ENCODE measurements at regions not wholly inside any gene's neighbourhood (a gene's known extent, or its start where the extent isn't known, plus 50 kb on each side); places are given as distances from the start of the nearest gene placed in this dataset.
A peak's percentile ranks its signal among the peaks of the same experiment; 100 is the strongest.

DNA sequence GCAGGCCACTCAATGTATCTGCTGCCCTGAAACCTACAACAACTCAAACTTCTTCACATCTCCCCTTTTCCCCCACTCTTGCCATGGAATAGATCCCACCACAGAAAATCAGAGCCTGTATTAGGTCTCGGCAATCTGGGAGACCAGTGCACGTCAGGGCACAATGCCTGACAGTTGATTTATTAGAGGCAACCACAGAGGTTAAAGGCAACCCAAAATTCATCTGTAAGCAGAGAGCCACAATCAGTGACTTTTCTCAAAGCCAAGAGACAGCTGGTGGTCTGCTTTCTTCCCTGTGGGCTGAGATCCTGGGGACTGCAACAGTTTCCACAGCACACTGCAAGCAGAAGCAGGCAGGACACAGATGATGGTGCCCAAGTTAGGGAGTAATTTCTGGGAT lies 169.0 kb upstream of the NTF3 start:
- Histone ChIP-seq H3K4me3 (ENCODE audit: low read depth, low read length) (no peak overlapping the region), H3K27ac (ENCODE audit: low read depth, low read length) (peak overlapping the region; percentile 24), H3K27me3 (ENCODE audit: control insufficient read depth, insufficient read depth, low read length) (no peaks in the 10 kb centered on the region), H3K9me3 (ENCODE audit: control insufficient read depth, insufficient read depth, low read length) (no peaks in the 10 kb centered on the region)
- ChIA-PET POLR2A (no interaction called here), CTCF (no interaction called here)
- TF ChIP-seq, protein P1, sequence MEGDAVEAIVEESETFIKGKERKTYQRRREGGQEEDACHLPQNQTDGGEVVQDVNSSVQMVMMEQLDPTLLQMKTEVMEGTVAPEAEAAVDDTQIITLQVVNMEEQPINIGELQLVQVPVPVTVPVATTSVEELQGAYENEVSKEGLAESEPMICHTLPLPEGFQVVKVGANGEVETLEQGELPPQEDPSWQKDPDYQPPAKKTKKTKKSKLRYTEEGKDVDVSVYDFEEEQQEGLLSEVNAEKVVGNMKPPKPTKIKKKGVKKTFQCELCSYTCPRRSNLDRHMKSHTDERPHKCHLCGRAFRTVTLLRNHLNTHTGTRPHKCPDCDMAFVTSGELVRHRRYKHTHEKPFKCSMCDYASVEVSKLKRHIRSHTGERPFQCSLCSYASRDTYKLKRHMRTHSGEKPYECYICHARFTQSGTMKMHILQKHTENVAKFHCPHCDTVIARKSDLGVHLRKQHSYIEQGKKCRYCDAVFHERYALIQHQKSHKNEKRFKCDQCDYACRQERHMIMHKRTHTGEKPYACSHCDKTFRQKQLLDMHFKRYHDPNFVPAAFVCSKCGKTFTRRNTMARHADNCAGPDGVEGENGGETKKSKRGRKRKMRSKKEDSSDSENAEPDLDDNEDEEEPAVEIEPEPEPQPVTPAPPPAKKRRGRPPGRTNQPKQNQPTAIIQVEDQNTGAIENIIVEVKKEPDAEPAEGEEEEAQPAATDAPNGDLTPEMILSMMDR (IDR thresholded peaks at IDR 0.05; ENCODE audit: low read depth, low read length): no peak
- DNase-seq (ENCODE audit: low read depth, low spot score): no peak

DNA sequence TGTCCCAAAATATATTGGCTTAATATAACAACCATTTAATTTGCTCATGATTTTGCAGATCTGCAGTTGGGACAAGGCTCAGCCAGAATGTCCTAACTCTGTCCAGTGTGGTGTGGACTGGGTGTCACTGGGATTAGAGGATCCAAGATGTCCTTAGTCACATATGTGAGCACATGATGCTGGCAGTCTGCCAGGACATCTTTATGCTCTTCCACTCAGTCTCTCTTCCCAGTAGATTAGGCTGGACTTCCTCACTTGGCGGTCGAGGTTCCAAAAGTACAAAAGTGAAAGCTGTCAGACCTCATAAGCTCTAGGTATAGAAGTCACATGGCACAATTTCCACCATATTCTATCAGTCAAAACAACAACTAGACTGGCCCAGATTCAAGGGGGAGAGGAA lies 167.9 kb upstream of the NTF3 start:
- no peak for DNase-seq (ENCODE audit: low read depth, low spot score)
- Histone ChIP-seq H3K27me3 (ENCODE audit: control insufficient read depth, insufficient read depth, low read length) (no peaks in the 10 kb centered on the region), H3K4me3 (ENCODE audit: low read depth, low read length) (no peak overlapping the region), H3K27ac (ENCODE audit: low read depth, low read length) (no peak overlapping the region), H3K9me3 (ENCODE audit: control insufficient read depth, insufficient read depth, low read length) (no peaks in the 10 kb centered on the region)
- CTCF ChIA-PET: no interaction called here
- POLR2A ChIA-PET: interaction anchor here (0.6 to 0.7 kb wide), 2 partner anchors 20 to 881 kb away, joined by 3 to 4 read pairs; no protein-coding TSS in a partner anchor
- TF ChIP-seq, protein P1 (IDR thresholded peaks at IDR 0.05; ENCODE audit: low read depth, low read length): no peak

DNA sequence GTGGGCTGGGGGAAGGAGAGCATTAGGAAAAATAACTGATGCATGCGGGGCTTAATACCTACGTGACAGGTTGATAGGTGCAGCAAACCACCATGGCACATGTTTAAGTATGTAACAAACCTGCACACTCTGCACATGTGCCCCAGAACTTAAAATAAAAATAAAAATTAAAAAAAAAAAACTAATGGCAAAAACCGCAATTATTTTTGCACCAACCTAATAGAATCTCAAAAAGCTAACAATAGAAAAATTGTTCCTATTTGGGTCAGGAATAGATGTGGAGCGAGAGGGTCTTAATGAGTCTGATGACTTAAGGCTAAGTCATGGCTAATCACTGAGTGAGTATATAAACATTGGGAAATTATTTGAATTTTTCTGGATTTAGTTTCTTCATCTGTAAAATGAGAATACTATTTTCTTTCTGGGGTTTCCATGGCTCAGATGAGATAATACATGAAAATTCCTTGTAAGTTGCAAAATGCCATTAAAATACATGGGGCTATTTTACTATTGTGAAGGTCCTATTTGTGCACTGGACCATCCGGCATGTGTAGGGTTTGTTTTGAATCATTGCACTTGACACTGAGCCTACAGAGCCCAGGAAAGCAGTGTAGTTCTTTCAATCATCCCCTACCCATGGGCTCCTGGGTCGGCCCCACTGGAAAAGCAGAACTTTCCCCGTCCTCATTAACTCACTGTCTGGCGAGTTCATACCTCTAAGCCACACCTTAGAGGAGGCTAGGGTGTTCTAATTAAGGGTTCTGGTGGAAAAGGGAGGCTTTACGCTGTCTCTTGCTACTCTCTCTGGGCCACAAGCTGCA lies 164.1 kb upstream of the NTF3 start:
- Histone ChIP-seq H3K4me3 (ENCODE audit: low read depth, low read length) (no peak overlapping the region), H3K27me3 (ENCODE audit: control insufficient read depth, insufficient read depth, low read length) (no peaks in the 10 kb centered on the region), H3K27ac (ENCODE audit: low read depth, low read length) (peak overlapping the region; percentile 55), H3K9me3 (ENCODE audit: control insufficient read depth, insufficient read depth, low read length) (no peaks in the 10 kb centered on the region)
- CTCF ChIA-PET: no interaction called here
- TF ChIP-seq, protein P1 (IDR thresholded peaks at IDR 0.05; ENCODE audit: low read depth, low read length): no peak
- POLR2A ChIA-PET: interaction anchor here (0.9 kb wide), 1 partner anchor 10 kb away, joined by 3 read pairs; no protein-coding TSS in a partner anchor
- DNase-seq (ENCODE audit: low read depth, low spot score): peak; percentile 27

DNA sequence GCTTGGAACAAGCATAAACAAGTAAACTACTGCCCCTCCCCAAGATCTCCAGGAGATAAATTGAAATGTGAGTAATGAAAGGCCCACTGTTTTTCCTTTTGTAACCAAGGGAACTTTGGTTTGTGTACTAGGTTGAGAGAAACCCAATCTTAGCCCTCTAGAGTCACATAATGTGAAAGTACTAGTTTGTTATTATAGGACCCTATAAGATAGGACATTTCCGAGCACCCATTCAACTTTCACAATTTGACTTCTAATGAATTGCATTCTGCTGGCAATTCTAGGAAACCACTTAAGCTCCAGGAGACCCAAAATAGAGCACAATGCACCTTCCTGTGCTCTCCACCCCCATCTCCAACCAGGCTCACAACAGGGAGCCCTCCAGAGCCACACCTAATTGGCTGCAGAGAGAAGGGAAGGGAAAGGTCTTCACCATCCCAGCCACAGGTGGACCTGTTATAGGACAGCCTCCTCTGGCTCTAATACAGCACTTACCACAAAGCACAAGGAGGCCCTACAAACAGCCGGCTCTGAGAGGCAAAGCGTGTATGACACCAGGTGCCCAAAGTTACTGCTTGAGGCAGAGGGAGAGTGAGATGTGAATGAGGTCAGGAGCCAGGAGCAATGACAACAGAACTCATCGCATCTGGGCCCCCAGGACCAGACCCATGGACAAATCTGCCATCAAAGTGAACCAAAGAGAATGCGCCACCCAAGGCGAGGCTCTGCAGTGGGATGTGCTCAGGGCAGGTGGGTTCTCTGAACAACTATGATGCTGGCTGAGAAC lies 163.3 kb upstream of the NTF3 start:
- Histone ChIP-seq H3K4me3 (ENCODE audit: low read depth, low read length) (no peak overlapping the region), H3K27me3 (ENCODE audit: control insufficient read depth, insufficient read depth, low read length) (no peaks in the 10 kb centered on the region), H3K27ac (ENCODE audit: low read depth, low read length) (peak overlapping the region; percentile 55), H3K9me3 (ENCODE audit: control insufficient read depth, insufficient read depth, low read length) (no peaks in the 10 kb centered on the region)
- POLR2A ChIA-PET: no interaction called here
- CTCF ChIA-PET: no interaction called here
- TF ChIP-seq, protein P1 (IDR thresholded peaks at IDR 0.05; ENCODE audit: low read depth, low read length): no peak
- DNase-seq (ENCODE audit: low read depth, low spot score): no peak

DNA sequence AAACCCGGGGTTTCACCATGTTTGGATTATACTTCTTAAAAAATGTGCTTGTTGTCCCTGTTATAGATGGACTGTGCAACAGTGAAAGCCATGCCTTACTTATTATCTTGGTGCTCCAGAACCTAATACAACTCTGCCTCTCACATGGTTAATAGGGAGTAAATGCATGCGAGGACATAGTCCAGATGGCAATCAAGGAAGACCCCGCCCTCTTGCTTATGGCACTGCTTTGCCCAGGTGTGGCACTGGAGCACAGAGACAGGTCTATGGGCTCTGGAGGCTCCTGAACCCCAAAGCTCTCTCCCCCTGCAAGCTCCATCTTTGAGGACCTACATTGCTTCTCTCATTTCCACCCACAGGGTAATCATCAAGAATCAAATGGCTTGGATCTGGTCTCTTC lies 162.1 kb upstream of the NTF3 start:
- no peak overlapping the region for H3K4me3 ChIP-seq (ENCODE audit: low read depth, low read length)
- TF ChIP-seq, protein P1 (IDR thresholded peaks at IDR 0.05; ENCODE audit: low read depth, low read length): no peak
- ChIA-PET CTCF (interaction anchor here (0.9 kb wide), 1 partner anchor 183 kb away, joined by 3 read pairs; no protein-coding TSS in a partner anchor), POLR2A (no interaction called here)
- H3K9me3 ChIP-seq (ENCODE audit: control insufficient read depth, insufficient read depth, low read length): no peaks in the 10 kb centered on the region
- H3K27me3 ChIP-seq (ENCODE audit: control insufficient read depth, insufficient read depth, low read length): no peaks in the 10 kb centered on the region
- H3K27ac ChIP-seq (ENCODE audit: low read depth, low read length): no peak overlapping the region
- DNase-seq (ENCODE audit: low read depth, low spot score): no peak
